ENCODE measurements at regions not wholly inside any gene's neighbourhood (a gene's known extent, or its start where the extent isn't known, plus 50 kb on each side); places are given as distances from the start of the nearest gene placed in this dataset.

- TF ChIP-seq CTCF (IDR thresholded peaks at IDR 0.05) (no peak), POLR2A (IDR thresholded peaks at IDR 0.05) (no peak)
Measured at GRCh38 chr4:3898098-3898497, 131.9 kb downstream of the ADRA2C start.
